ENCODE measurements at regions not wholly inside any gene's neighbourhood (a gene's known extent, or its start where the extent isn't known, plus 50 kb on each side); places are given as distances from the start of the nearest gene placed in this dataset.

GRCh38 chr21:41048623-41049022 lies 119.3 kb upstream of the BACE2 start:
- DNase-seq = no peak

- no peak for DNase-seq
These were observed 115.0 kb upstream of the BACE2 start for GRCh38 chr21:41052820-41053555.

GRCh38 chr21:41054018-41054578 lies 113.9 kb upstream of the BACE2 start:
- DNase-seq = no peak

- no peak for DNase-seq
These were observed 112.7 kb upstream of the BACE2 start for GRCh38 chr21:41055266-41055665.

GRCh38 chr21:41059871-41060270 lies 108.1 kb upstream of the BACE2 start:
- DNase-seq = no peak

- no peak for DNase-seq
These were observed 106.3 kb upstream of the BACE2 start for GRCh38 chr21:41061701-41062100.

GRCh38 chr21:41064334-41064791 lies 103.6 kb upstream of the BACE2 start:
- no peak for DNase-seq

GRCh38 chr21:41064951-41065350 lies 103.0 kb upstream of the BACE2 start:
- DNase-seq = no peak

GRCh38 chr21:41065539-41065938 lies 102.4 kb upstream of the BACE2 start:
- no peak for DNase-seq

- no peak for DNase-seq
These were observed 101.6 kb upstream of the BACE2 start for GRCh38 chr21:41066086-41066938.

GRCh38 chr21:41067709-41068108 lies 100.3 kb upstream of the BACE2 start:
- DNase-seq = no peak

GRCh38 chr21:41068496-41068895 lies 99.5 kb upstream of the BACE2 start:
- no peak for DNase-seq

- peak; percentile 71 for DNase-seq
These were observed 98.9 kb upstream of the BACE2 start for GRCh38 chr21:41068967-41069642.

- DNase-seq = no peak
These were observed 97.7 kb upstream of the BACE2 start for GRCh38 chr21:41070284-41070683.

GRCh38 chr21:41071258-41072171 lies 96.4 kb upstream of the BACE2 start:
- DNase-seq = no peak

- DNase-seq = no peak
These were observed 94.4 kb upstream of the BACE2 start for GRCh38 chr21:41073558-41073957.

- DNase-seq = no peak
These were observed 93.4 kb upstream of the BACE2 start for GRCh38 chr21:41074396-41075184.

- DNase-seq = no peak
These were observed 92.3 kb upstream of the BACE2 start for GRCh38 chr21:41075656-41076055.

GRCh38 chr21:41076064-41076463 lies 91.9 kb upstream of the BACE2 start:
- no peak for DNase-seq

GRCh38 chr21:41079159-41079558 lies 88.8 kb upstream of the BACE2 start:
- no peak for DNase-seq

GRCh38 chr21:41080485-41081121 lies 87.4 kb upstream of the BACE2 start:
- DNase-seq = no peak
